Stimulated activated CD8-positive, alpha-beta memory T cell treated with anti-CD3 and anti-CD28 coated beads, Interleukin-12 subunit alpha, Interleukin-12 subunit beta, amount 100 ng/mL, for 1 hour (primary cell): ENCODE measurements at regions not wholly inside any gene's neighbourhood (a gene's known extent, or its start where the extent isn't known, plus 50 kb on each side); places are given as distances from the start of the nearest gene placed in this dataset.

ENCODE experiments used
- DNase-seq: peaks from one replicate; pipeline ENCODE4 v3.0.0-alpha.2; 2020; ENCODE audit warnings: low read depth

DNA sequence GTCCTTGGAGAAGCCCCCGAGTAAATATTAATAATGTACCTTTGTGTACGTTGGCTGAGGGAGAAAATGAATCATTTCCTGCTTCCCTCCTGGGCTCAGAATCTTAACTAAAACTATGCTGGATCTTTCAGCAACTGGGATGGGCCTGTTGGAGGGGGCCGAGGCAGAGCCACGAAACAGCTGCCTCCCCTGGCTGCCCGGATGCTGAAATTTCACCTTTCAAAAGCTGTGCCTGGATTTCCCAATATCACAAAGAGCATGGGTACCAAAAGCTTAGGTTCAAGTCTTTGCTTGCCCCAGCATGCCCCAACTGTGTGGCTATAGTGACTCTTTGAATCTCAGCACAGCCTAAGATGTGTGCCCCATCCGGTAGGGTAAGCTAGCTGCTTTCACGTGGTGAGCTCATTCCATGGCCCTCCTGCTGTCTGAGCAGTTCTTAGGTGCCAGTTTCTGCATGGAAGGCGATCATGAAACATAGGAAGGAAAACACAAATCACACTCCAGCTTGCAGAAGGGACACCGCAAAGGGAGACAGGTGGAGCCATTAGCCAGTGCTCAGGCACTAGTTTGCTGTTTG is 473.5 kb downstream of the PTPRU start:
- no peak for DNase-seq

DNA sequence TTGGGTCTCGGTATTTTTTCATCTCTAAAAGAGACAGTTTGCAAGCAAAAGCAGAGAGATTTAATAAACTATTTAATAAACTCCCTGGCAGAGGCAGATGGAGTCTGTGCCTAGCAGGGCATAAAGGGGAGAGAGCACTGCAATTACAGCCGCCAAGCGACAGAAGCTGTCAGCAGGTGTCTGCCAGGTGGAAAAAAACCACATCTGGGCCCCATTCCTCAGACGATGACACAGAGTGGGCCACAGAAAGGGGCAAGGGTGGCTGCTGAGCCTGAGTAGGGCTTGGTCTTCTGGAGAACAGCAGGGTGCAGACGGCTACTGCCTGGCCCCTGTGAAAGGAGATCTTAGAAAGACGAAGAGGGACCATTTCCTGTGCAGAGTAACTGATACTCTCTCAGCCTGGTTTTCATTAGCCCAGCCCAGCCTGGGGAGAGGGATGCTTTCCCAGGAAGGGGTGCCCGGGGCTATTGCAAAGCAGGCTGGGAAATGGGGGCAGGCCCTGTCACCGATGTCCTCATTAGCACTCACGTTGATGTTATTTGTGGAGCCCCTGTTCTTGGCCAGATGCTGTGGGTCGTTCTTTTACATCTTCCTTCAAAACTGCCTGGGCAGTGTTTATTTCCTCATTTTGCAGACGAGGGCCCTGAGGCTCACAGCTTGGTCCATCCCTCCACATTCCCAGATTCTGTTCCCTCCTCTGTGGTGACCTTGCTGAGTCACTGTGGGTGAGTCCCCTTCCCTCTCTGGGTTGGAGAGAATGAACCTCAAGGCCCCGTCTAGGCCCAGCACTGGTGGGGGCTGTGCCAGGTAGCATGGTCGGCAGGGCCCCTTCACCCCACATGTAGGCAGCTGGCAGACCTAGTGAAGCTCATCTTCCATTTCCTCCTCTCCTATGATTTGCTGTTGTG is 472.7 kb downstream of the PTPRU start:
- no peak for DNase-seq

DNA sequence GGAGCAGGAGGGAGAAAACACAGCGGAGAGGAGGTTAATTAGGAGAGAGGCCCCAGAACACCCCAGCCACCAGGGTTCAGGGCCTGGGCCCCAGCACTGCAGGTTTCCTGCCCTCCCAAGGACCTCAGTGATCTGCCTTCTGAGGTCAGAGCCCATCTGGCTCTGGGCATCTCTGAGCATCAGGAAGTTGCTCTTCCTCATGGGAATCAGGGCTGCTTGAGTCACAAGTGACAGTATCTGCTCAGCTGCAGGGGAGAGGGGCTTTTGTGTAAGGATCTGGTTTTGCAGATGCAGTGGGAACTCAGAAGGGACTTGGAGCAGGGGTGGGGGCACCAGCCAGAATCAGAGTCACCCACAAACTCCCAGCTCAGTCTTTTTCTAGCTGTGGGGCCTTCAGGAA is 472.1 kb downstream of the PTPRU start:
- no peak for DNase-seq

DNA sequence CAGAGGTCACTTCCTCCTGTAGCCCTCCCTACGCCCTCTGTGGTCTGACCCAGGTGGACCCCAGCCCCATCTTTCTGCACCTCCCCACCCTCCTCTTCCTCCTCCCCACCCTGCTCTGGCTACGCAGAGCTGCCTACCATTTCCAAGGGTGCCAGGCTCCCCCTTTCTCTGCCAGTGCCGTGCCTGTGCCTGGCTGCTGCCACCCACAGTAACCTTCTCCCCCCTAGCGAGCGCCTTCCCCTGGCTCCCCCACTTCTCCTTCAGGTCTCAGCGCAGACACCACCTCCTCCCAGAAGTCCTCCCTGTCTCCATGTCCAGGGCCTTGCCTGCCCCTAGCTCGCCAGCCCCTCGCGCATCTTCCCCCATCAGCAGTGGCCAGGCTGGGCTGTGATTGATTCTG is 471.5 kb downstream of the PTPRU start:
- no peak for DNase-seq

DNA sequence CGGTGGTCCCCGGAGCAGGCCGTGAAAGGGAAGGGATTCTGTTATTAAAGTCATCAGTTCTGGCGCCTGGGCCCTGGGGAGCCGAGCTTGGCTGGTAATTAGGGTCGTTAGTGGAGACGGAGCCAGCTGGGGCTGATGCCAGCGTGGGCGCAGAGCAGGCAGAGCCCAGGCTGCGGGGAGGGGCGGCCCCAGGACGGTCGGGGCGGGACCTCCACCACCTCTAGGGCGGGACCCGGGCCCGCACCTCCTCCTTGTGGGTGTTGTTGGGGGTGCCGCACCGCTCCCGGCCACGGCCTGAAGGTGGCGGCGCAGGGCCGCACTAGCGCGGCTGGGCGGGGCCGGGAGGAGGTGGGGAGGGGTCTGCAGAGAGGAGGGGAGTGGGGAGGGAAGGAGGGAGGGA is 470.6 kb downstream of the PTPRU start:
- DNase-seq, result no peak

DNA sequence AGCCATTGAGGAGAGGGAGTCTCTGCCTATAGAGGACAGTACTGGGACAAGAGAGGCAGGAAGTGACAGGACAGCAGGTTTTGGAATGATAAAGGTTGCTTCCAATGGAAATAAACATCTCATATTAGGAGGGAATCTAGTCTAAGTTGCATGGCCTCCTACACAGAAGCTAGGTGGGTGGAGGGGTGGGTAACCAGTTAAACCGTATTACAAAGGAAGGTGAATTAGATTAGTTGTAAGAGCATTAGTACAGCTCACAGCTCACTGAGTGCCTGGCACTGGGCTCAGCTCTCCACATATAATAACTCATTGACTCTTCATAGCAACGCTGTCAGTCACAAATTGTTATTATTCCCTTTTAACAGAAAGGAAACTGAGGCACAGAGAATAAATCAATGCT is 468.1 kb downstream of the PTPRU start:
- no peak for DNase-seq

DNA sequence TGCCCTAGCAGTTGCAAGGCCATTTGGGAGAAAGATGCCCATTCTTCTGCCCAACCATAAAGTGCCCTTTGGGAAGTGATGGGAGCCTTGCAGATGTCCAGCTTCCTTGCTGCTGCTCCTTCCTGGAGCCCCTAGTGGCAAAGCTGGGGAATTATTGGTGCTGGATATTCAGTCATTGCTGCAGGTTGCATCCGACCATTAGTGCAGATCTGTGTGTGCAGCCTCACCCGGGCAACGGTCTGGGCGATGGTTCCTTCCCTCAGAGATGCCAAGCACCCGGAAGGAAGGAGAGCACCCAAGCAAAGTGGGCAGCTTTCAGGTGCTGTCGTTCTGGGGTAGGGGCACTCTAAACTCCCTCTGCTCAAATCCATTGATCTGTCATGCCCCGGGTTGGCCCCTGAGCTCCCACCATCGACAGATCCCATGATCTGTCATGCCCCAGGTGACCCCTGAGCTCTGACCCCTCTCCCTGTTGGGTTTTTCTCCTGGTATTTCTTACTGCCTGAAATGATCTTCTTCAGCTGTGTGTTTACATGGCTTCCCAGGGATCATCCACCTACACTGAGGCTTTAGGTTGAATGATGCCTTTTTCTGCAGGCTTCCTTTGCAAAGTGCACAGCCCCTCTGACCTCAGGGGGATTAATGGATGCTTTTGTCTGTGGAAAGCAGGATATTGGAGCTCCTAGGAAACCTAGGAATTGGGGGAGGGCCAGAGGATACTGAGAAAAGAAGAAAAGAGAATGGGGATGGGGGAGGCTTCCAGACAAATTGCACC is 467.5 kb downstream of the PTPRU start:
- DNase-seq, result no peak

DNA sequence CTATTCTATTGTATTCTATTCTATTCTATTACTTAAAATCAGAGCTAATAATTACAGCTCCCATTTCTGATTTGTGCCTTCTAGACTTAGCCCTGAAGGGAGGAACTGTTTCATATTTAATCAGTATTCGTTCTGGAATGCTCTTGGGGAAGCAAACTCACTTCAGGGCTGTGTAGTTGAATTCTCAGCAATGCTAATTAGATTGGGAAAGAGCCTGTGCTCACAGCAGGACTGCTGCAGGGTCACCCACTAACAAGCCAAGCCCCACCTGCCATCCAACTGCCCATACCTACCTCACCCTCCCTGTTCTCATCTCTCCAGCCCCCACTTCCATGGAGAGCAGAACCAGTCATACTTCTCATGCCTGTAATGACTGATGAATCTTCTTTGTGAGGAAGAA is 464.2 kb downstream of the PTPRU start:
- DNase-seq, result no peak

DNA sequence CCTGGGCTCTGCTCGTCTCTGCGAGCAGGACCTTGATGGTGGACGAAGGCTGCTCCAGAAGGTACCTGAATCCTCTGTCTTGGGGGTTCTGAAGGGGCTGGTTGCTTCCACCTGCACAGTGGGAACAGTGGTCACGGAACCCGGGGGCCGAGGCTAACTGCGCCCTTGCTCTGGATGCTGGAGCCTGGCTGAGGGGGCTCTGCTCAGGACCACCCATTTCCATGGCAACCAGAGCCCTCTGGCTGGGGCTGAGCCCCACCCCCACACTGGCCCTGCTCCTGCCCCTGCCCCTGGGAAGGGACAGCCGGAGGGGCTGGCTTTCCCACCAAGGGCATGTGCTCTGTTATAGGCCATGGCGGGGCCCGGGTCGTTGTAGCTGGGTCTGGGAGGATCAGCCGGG is 462.3 kb downstream of the PTPRU start:
- no peak for DNase-seq

DNA sequence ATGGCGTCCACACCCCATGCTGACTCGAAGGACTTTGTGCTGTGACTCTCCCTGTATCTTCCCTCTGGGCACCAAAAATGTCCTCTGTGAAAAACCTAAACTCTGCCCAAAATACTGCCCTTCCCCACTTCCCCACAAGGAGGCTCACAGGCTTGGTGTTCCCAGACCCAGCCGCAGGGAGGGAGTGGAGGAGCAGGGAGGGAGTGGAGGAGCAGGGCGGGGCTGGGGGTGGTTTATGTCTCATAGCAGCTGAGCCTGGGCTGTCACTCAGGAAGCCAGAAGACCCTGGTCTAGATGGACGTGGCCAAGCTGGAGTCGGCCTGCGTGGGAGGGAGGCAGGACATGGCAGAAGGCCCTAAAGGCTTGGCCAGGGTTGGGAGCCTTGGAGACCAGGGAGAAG is 461.7 kb downstream of the PTPRU start:
- no peak for DNase-seq

DNA sequence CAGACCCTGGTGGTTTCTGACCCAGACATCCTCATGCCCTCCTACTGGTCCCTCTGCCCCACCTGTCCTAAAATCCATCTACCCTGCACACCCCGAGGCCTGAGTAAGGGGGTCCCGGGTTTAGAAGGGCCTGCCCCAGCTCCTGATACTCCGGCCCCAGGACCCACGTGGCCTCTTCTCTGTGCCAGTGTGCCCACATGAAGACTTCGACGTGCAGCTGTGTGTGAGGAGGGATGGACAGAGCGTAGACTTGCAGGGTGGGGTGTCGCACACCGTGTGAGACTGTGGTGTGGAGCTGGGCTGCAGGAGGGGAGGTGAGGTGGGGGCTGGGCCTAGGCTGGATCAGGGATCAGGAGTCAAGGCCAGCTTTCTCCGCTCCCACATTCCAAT is 461.1 kb downstream of the PTPRU start:
- no peak for DNase-seq

DNA sequence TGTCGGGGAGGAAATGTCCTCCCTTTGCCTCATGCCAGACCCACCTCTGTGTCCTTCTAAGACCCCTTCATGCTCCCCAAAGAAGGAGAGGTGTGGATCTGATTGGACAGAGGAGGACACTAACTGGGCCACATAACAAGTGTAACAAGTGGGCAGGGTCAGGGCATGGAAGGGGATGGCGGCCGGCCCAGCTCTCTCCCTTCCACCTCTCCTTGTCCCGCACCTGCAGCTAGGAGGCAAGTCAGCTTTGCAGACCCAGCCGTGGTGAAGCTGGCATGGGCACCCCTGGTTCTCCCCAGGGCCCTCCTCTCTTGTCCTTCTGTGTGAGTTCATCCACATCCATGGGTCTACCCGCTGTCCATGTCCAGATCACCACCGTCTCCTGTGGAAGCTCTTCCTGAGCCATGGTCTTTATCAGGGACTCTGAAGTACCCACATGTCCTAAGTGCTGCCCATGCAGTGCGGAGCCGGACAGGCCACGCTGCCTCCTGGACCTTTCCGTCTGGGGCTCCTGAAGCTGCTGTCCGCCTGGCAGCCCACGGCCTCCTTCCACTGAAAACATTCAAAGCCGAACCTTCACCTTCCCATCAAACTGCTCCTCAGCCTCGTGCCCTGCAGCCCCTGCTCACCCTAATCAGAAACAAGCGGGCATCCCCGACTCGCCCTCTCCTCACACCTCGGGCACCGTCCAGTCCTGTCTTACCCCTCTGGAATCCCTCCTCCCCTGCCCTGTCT is 460.5 kb downstream of the PTPRU start:
- DNase-seq, result no peak

DNA sequence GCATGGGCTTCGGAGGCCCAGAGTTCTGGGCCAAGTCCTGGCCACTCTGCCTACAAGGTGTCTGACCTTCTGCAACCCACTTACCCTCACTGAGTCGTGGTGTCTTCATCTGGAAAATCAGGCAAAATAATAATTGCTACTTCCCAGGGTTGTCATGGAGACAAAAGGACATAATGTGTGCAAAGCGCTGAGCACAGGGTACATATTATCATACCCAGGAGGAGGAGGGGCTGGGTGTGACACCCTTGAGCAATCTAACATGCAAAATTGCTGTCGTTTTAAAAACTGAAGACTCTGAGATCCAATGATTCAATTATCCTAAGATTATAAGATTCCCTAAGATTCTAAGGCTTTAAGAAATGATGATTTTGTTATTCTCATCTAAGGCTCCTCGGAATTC is 459.5 kb downstream of the PTPRU start:
- DNase-seq, result no peak

DNA sequence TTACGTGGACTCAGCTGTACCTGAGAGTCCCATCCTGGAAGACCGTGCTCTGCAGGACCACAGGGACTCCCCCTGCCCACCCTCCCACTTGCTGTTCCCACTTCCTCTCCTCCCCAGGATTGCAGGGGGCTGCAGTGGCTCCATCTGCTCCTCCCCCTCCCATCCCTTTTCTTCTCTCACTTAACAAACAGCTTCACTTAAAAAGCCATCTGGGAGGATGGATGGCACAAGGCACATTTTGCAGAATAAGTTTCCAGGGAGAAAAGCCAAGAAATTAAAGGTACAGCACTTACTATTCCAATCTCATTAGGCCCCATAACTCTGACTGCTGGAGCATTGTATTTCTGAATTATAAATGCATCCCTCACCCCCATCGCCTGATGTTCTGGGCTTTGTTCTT is 458.7 kb downstream of the PTPRU start:
- no peak for DNase-seq

DNA sequence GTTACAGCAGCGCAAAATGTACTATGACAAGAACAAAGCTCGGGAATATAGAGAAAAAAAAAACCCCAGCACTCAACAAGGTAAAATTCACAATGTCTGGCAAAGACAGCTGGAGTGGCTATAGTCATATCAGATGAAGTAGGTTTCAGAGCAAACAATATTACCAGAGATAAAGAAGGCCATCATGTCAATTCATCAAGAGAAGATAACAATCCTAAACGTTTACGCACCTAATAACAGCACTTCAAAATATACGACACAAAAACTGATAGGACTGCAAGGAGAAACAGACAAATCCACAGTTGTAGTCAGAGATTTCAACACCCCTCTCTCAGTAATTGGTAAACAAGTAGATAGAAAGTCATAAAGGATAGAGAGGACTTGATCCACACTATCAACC is 455.2 kb downstream of the PTPRU start:
- no peak for DNase-seq

DNA sequence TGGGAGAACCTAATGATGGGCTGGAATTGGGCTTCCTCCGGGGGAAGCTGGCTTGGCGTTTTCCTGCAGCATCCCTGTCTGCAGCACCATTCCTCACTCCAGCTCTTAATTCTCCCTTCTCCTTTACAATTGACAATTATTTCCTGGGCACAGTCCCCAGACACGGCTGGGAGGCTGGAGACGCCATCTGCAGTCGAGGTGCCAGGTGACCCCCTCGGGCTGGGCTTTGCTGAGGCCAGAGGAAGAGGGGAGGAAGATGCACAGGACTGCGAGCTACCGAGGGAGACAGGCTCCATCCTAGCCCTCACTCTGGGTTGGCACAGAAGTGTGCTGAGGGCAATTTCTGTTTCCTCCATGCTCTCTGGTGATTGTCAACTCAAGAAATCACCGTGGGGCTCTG is 453.8 kb downstream of the PTPRU start:
- no peak for DNase-seq

DNA sequence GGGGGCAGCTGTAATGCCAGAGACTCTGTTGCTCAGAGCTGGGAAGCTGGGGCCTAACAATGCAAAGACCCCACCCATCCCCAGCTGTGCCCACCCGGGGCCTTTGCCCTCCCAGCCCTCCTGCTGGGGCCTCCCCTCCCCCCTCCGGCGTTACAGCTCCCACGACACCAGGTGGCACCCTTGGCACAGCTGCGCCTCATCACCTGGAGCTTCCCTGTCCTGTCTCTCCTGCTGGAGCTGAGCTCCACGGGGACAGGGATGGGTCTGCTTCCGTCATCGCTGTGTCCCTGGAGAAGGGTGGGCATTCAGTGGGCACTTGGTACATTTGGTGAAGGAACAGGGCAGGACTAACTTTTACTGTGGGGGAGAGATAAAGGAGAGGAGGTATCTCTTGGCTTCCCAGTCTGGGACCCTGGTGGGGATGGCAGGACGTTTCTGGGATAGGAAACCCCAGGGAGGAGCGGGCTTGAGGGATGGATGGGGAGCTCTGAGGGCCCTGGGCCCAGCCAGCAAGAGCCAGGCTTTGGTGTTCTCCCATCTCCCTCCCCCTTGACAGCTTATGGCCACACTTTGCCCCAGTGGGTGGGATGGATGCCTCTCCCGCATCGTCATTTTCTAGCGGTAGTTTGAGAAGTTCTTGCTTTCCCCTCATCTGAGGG is 453.2 kb downstream of the PTPRU start:
- no peak for DNase-seq

DNA sequence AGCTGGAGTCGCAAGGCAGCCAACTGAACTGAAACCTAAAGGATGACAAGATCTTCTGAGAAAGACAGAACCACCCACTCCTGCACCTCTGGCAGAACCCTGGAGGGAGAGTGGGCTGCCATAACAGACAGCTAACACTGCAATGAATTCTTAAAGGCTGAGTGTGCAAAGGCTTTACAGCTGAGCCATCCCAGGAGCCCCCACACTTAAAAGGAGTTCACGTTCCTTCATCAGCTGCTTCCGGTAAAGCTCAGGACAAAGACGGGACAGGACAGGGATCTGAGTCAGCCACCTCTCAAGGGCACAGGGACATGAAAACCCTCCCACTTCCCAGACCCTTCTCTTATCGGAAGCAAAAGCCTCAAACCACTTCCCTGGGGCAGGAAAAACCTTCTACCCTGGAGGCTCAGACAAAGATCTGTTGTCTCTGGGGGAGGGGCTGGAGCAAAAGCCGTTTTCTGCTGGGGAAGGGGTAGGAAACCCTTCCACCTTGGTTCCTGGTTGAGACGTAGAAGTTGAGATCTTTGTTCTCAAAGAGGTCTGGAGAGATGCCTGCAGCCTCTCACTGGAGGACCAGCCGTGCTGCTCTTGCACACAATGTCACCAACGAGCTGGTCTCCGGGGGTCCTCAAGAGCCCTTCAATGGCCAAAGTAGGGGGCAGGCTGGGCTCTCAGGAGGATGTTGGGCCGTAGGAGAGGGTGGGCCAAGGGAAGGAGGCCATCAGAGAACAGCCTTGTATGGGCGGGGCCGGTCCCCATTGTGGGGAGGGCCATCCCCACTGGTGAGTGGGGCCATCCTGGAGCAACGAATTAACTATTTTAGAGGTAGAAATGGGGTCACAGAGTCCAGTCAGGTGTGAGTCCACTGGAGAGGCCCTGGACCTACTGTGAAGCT is 452.4 kb downstream of the PTPRU start:
- no peak for DNase-seq

DNA sequence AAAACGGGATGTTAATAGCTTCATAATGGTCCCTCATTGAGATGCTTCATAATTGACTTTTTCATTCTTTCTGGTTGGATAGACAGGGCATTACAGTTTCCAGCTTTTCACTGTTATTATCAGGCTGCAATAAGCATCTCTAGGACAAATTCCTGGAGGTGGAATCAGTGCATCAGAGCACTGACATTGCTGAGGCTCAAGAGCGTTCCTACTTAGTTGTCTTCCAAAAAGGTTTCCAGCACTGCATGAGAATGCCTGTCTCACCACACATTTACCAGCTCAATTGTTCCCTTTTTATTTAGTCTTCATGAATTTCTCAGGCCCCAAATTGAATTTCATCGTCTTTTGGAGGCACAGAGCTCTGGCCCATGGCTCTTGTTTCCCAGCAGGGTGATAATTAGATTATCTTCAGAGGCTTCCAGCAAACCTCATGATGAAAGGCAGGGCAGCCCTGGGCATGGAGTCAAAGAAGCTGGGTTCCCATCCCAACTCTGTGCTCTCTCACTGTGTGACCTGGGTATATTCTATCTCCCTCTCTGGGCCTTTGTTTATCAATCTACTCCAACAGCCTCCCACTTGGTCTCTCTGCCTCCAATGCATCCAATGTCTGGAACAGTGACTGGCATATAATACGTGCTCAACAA is 451.4 kb downstream of the PTPRU start:
- no peak for DNase-seq

DNA sequence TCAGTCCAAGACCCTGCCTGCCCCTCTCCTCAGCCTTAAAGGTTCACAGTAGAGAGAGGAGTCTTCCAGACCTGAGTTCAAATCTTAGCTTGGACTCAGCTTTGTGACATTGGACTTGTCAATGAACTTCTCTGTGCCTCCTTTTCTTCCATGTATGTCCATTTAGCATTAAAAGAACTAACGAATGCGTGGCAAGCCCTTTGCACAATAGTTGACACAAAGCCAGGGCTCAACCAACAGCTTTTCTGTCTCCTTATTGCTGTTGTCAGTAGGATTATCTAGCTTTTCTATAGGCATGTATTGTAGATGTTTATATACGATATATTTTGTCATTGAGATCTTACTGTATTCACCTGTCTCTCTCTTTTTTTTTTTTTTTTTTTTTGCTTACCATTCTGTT is 450.8 kb downstream of the PTPRU start:
- no peak for DNase-seq
